Stimulated activated CD4-positive, alpha-beta T cell treated with anti-CD3 and anti-CD28 coated beads, Interleukin-1b, Interleukin-23, amount 100 ng/mL, for 4 hours (primary cell): ENCODE measurements at regions not wholly inside any gene's neighbourhood (a gene's known extent, or its start where the extent isn't known, plus 50 kb on each side); places are given as distances from the start of the nearest gene placed in this dataset.

ENCODE experiments used
- DNase-seq, 2 donors: peaks; one replicate each; pipeline ENCODE4 v3.0.0-alpha.2; 2020; ENCODE audit warnings: low read depth in 2 of 2

- DNase-seq, result no peak
Observed at GRCh38 chr10:44476409-44477045, 91.6 kb upstream of the CXCL12 start.

GRCh38 chr10:44477046-44477425 is 92.1 kb upstream of the CXCL12 start:
- no peak for DNase-seq

- no peak for DNase-seq
Observed at GRCh38 chr10:44478040-44478439, 93.1 kb upstream of the CXCL12 start.

GRCh38 chr10:44478876-44479705 is 94.2 kb upstream of the CXCL12 start:
- no peak for DNase-seq

- DNase-seq, result no peak
Observed at GRCh38 chr10:44492678-44493077, 107.8 kb upstream of the CXCL12 start.

- DNase-seq, result no peak
Observed at GRCh38 chr10:44498222-44498621, 113.3 kb upstream of the CXCL12 start.

- DNase-seq, result no peak
Observed at GRCh38 chr10:44500451-44500850, 115.6 kb upstream of the CXCL12 start.

GRCh38 chr10:44506386-44506785 is 121.5 kb upstream of the CXCL12 start:
- DNase-seq, result no peak

GRCh38 chr10:44510379-44511115 is 125.7 kb upstream of the CXCL12 start:
- no peak for DNase-seq

- DNase-seq, result no peak
Observed at GRCh38 chr10:44511166-44511565, 126.3 kb upstream of the CXCL12 start.

GRCh38 chr10:44511601-44512000 is 126.7 kb upstream of the CXCL12 start:
- no peak for DNase-seq

GRCh38 chr10:44512431-44513022 is 127.6 kb upstream of the CXCL12 start:
- DNase-seq, result no peak

GRCh38 chr10:44513591-44513990 is 128.7 kb upstream of the CXCL12 start:
- DNase-seq, result no peak

GRCh38 chr10:44516891-44517290 is 132.0 kb upstream of the CXCL12 start:
- DNase-seq, result no peak

GRCh38 chr10:44517635-44518034 is 132.7 kb upstream of the CXCL12 start:
- DNase-seq, result no peak

GRCh38 chr10:44519361-44519760 is 134.5 kb upstream of the CXCL12 start:
- DNase-seq, result no peak

- no peak for DNase-seq
Observed at GRCh38 chr10:44520651-44521050, 135.8 kb upstream of the CXCL12 start.

- no peak for DNase-seq
Observed at GRCh38 chr10:44539178-44539577, 154.3 kb upstream of the CXCL12 start.

GRCh38 chr10:44552726-44553125 is 167.8 kb upstream of the CXCL12 start:
- DNase-seq, result no peak

- no peak for DNase-seq
Observed at GRCh38 chr10:44557596-44558191, 172.8 kb upstream of the CXCL12 start.

GRCh38 chr10:44558521-44558920 is 173.6 kb upstream of the CXCL12 start:
- no peak for DNase-seq

- no peak for DNase-seq
Observed at GRCh38 chr10:44564361-44564760, 179.5 kb upstream of the CXCL12 start.
